Esophagus mucosa (tissue), 1 donor: ENCODE measurements at regions not wholly inside any gene's neighbourhood (a gene's known extent, or its start where the extent isn't known, plus 50 kb on each side); places are given as distances from the start of the nearest gene placed in this dataset.
"Not testable (repeated sequence)": the region's sequence is repeated elsewhere in the genome, so short reads cannot be mapped to it uniquely, and the experiment has no call there.

Experiments
- ATAC-seq: fragments of 200-7000 bp; cut with Tn5 transposase; one replicate; pipeline ENCODE4 v1.9.1; 2020
- donor health status: DM: yes; HTN: yes; CAD: no.

DNA sequence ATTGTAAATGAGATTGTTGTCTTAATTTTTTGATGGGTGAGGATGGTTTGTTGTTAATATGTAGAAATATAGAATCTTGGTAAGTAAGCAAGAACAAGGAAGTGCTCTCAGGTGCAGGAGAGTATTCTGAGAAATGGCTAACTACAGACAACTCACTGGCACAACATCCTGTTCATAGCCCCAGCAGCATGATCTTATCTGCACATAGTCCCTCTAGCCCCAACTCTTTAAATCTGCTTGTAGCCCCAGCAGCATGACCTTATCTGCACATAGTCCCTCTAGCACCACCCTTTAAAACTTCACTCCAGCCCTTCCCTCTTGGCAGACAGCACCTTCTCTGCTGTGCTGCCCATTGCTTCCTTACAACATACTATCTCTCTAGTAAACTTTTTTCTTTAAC is 1957.1 kb upstream of the ADGRL3 start:
- ATAC-seq: no peak

DNA sequence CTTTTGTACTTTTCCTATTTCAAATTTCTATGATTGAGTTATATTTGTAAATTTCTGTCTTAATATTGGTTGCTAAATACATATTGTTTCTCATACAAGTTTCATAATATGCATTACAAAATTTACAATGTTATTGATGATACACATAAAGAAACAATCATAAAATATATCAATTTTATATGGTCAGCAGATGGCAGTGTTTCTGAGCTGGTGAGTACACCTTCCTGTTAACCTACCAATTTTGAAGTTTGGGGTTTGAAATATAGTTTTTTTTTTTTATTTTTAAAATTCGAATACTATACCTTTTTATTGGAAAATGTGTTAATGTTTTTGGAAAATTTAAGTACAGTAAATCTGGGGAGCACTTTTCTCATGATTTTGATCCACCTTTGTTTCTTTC is 1953.1 kb upstream of the ADGRL3 start:
- no peak for ATAC-seq

DNA sequence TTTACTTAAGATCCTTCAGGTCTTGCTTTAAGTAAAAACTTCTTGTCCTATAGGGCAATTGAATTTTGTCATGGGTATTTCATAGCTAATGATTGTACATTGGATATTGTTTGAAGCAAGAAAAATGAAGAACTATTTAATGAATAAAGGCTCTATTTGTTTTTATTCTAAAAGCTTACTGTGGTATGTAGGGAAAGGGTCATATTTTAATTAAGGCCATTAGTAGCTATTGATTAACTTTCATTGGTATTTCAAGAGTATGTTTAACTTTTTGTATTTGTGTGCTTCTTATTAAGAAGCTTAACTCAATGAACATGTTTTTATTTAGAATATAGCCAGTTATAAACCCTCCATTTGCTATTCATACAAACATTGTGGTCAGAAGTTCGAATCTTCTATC is 1951.8 kb upstream of the ADGRL3 start:
- no peak for ATAC-seq

DNA sequence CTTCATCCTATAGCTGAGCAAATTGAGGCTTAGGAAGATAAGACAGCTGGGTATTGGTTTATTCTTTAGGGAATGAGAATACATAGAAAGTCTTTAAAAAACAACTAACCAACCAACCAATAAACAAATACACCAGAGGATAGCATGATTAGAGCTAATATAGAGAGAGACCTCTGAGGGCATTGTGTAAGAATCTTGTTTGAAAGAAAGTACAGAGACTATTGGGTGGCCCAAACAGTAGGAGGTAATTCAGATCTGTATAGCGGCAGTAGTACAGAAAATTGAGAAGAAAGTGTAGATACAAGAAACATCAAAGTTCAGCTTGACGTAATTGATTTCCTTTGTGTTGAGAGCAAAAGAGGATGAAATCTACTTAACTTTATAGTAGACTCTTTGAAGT is 1951.0 kb upstream of the ADGRL3 start:
- ATAC-seq: no peak

DNA sequence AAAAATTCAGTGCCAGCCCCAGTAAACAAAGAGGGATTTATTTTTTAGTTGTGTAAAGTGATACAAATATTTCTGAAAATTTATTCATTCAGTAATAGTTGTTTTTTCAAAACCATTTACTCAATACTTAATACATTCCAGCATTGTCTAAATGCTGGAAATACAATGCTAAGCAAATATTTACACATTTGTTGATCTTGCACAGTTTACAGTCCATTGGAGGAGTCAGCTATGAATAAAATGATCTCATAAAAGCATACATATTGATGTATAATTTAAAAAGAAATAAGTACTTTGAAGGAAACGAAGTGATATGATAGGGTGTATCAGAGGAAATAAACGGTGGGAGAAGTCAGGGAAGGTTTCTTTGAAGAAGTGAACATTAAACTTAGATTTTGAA is 1942.1 kb upstream of the ADGRL3 start:
- ATAC-seq: no peak

DNA sequence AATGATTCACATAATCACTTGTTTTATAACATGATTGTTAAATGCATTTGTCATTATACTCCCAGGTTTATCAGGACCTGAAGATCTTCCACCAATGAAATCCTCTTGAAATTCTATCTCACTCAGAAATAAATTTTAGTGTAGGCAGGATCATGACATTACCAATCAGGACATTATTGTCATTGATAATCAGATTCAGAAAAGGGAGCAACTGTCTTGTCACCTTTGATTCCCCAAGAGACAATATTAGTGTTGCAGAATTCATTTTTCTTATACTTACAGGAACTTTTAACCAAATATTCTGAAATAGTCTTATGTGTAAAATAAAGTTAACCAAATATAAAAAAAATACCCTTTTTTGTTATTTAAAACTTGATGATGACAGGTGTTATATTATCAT is 1892.5 kb upstream of the ADGRL3 start:
- no peak for ATAC-seq

DNA sequence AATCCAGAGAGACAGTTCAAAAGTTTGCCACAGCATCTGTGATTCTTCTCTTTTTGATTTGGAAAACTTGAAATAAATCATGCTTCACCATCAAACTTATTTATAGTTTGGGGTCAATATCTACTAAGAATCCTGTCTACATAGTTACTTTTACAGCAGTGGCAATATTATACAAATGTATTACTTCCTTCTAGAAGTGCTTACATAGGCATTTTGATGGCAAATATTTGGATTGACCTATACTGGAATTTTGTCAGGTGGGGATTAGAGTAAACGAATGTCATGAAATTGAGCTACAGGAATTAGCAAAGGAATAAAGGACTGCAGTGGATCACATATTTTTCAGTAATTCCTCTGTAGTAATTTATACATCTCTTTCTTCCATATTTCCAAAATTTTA is 1885.5 kb upstream of the ADGRL3 start:
- ATAC-seq: no peak

DNA sequence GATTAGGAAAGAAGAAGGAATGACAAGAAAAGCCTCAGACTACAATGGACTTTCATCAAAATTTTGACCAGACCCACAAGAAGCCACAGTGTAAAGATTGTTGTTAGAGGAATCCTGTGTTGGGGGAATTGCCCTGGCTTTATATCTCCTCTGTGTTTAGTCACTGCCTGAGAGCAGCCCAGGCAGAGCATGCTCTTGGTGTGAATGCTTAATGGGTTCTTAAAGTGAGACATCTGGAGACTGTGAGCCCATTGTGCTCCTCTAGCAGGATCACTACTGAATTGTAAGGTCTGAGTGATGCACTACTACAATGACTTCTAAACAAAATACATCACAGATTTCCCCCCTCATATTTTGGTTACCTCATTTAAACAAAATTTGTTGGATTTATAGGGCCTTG is 1860.5 kb upstream of the ADGRL3 start:
- no peak for ATAC-seq

DNA sequence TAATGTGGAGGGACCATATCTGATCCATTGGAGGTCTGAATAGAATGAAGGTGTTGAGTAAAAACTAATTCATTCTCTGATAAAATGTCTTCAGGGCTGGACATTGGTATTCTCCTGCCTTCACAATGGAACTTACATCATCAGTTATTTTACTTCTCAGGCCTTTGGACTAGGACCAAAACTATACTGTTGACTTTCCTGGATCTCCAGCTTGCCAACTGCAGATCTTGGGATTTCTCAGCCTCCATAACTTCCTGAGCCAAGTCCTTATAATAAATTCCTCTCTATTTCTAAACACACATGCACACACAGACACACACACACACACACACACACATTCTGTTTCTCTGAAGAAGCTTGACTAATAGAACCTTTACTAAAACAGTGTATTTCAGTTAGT is 1858.6 kb upstream of the ADGRL3 start:
- ATAC-seq: no peak

DNA sequence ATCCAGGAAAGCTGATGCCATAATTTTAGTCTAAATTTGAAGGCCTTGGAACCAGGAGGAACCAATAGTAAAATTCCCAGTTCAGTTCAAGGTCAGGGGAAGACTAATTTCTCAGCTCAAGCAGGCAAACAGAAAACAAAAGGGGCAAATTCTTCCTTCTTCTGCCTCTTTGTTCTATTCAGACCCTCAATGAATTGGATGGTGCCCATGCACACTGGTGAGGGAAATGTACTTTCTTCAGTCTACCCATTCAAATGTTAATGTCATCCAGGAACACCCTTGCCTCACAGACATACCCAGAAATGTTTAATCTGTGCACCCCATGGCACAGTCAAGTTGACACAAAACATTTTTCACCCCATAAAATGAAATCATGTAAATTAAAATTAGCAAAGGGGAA is 1851.2 kb upstream of the ADGRL3 start:
- ATAC-seq: no peak

DNA sequence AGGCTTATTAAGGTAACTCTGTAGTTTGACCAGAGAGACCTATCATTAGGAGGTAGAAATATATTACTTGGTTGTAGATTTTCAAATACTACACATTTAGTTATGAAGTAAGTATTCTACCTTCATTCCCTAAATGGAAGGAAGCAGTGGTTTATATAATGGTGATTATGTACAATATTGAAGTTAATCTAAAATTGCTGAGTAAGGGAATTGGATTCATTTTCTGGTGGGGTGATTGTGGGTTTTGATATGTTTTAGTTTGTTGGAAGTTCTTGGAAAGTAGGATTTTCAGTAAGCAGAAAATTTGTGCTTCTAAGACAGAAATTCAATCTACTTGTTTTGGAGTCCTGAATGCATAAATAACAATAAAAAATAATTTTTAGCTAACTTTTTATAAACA is 1830.9 kb upstream of the ADGRL3 start:
- no peak for ATAC-seq

DNA sequence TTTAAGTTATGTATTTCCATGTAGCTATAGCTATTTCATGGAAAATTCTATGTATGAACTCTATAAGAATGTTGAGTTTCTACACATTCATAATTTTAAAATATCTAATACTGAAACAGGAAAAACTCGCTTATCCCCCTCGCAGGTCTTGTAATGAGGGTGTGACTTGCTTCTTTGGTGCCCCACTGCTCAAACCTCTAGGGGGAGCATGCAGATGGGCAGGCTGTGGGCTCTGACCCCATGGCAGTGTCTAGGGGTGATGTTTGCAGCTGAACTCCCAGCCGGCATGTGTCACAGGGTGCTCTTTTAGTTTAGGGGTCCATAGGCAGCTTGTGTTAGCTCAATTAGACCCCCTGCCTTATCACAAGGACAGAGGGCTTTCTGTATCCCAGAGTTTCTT is 1825.7 kb upstream of the ADGRL3 start:
- ATAC-seq: no peak

DNA sequence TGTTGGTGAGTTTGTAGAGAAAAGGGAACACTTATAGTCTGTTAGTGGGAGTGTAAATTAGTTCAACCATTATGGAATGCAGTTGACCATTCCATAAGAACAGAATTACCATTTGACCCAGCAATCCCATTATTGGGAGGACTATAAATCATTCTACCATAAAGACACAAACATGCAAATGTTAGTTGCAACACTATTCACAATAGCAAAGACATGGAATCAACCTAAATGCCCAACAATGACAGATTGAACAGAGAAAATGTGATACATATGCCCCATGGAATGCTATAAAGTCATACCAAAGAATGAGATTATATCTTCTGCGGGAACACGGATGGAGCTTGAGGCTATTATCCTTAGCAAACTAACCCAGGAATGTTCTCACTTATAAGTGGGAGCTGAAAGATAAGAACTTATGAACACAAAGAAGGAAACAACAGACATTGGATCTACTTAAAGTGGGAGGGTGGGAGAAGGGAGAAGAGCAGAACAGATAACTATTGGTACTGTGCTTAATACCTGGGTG is 1819.2 kb upstream of the ADGRL3 start:
- ATAC-seq: no peak

DNA sequence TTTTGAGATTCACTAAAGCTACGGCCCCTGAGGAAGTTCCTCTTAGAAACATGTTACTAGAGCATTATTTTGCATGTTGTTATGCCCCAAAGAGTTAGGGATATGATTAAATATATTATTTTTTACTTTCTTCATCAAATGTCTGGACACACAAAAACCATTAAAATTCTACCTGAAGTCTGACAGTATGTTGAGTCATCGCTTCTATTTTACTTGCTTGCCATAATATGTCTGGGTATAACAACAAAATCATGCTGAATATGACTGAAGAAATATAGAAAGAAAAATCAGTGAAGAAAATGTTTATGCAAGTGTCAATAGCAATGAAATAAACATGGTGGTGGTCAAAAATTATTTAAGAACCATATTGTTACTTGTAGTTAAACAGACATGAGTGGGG is 1818.5 kb upstream of the ADGRL3 start:
- ATAC-seq: no peak

DNA sequence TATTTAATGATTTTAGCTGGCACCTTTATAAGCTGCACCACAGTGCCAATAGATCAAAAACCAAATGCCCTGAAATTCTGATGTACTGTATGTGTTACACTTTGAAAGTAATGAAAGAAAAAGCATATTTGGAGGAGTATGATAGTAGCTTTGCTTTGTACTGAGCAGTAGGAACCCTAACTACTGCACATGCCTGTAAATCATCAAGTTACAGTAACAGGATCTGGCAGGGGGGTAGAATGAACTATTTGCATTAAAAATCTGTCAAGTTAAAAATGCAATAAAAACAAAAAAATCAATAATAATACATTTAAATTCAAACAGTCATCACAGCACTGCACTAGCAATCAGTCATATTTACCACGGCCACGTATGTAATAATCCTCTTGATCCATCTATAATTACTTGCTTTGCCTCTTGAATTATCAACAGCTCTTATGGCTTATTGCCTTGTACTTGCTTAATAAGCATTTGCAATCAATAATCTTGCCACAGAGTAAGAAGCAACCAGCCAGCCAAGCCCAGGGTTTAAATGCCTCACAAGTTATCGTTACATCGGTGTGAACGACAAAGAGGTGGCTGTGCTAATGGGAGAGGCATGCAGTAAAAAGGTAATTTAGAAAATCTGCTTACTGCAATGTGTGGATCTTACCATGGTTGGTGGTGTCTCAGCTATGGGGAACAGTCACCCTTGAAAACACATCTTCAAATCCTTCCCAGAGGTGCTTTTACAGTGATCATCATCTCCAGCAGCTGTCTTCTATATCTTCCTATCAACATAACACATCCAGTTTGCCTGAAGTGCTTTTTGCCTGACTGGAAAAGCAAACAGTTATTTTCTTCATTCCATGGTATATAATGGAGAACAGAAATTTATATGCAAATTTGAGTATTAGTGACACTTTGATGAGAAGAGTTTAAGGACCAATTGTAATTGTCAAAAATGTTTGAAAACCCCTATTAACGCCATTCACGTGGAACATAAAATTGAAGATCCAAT is 1812.1 kb upstream of the ADGRL3 start:
- ATAC-seq: no peak

DNA sequence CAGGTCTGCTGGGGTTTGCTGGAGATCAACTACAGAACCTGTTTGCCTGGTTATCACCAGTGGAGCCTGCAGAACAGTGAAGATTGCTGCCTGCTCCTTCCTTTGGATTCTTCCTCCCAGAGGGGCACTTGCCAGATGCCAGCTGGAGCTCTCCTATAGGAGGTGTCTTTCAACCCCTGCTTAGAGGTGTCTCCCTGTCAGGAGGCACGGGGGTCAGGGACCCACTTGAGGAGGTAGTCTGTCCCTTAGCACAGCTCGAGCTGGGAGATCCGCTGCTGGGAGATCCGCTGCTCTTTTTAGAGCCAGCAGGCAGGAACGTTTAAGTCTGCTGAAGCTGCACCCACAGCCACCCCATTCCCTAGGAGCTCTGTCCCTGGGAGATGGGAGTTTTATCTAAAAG is 1806.3 kb upstream of the ADGRL3 start:
- no peak for ATAC-seq

DNA sequence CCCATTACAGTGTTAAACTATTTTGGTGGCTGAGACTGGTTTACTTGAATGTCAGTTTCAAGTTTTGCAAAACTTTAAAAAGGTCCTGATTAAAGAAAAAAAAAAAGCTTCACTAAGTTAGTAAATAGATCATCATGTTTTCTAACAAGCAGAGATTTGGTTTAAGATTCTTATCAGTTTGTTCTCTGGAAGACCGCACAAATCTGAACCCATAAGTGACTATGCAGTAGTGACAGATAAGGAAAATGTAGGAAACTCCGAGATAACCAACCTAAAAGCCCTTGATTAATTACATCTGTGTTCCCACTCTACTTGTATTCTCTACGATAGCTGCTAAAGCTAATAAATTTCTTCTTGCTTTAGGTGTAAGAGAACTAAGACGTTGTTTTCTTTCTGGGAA is 1799.8 kb upstream of the ADGRL3 start:
- no peak for ATAC-seq

DNA sequence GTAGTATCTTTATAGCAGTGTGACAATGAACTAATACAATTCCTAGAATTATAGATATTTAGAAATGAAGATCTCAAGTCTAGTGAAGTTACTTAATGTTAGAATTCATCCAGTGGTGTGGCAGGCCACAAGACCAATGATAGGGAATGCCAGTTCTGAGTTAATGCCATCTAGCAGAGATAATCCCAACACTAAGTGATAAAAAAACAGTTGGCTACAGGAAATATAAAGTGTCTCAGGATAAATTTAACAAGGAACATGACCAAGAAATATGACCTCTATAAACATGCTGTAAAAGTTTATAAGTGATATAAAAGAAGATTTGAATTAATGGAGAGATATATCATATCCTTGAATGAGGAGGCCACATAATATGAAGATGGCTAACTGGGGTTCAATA is 1790.5 kb upstream of the ADGRL3 start:
- no peak for ATAC-seq

DNA sequence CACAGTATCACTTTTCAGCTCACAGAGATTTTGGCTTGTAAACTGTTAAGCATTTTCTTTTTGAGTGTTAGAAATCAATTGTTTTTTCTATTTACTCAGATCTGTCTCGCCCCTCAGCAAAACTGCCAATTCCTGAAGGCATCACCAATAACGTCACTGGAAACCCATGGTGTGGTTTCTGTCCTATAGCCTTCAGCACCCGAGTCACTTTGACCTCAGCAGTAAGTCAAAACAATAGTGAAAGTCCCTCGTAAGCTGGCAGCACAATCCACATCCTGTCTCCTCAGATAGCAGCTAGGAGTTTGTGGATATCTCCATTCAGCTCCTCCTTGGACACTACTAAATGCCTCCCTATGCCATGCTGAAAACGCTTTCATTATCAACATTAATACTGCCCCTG is 1787.4 kb upstream of the ADGRL3 start:
- no peak for ATAC-seq

DNA sequence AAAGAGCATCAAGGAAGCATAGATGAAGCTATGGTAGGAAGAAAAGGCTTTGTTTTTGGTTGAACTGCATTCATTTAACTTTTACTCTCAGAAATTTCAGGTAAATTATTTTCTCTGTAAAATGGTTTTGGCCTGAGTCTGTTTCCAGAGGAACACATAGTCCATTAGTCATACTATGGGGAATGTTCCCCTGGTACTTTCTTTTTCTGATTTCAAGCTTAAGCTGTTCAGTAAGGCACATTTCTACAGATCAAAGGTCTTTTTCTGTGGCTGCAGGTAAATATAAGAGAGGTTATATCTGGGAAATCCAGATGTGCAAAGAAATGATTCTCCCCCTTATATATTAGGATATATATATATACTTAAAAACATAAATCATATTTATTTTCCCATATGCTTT is 1744.4 kb upstream of the ADGRL3 start:
- no peak for ATAC-seq

DNA sequence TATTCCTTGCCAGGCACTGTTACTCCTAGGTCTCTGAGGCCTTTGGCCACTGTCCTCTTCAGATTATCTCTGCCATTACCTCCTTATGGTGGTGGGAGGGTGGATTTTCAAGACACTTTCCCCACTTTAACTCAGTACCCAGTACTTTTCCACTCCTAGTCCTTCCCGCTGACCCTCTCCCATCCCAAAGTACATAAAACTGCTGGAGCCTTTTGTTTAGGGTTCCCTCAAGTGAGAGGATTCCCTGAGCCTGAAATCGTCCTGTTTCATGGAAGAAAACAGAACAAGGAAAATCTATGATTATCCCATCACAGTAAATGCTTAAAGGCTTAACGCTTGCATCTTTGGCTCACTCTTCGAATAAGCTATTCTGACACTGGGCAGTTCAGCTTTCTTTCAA is 1742.5 kb upstream of the ADGRL3 start:
- ATAC-seq: no peak

DNA sequence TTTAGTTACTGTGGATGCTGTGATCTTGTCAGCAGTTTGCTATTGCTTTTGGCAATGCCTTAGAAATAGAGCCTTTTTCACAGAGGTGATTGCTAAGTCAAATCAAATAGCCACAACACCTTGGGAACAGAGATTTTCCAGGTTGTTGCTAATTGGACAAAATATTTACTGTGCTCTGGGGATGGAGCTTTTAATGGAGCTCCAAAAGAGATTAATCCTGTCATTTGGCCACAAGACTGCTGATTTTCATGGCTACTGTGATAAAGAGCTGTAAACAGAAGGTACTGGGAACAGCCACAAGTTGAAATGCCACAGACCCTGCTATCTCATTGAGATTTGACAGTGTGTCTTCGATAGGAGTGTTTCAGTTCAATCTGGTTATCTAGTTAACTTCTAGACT is 1715.2 kb upstream of the ADGRL3 start:
- no peak for ATAC-seq

DNA sequence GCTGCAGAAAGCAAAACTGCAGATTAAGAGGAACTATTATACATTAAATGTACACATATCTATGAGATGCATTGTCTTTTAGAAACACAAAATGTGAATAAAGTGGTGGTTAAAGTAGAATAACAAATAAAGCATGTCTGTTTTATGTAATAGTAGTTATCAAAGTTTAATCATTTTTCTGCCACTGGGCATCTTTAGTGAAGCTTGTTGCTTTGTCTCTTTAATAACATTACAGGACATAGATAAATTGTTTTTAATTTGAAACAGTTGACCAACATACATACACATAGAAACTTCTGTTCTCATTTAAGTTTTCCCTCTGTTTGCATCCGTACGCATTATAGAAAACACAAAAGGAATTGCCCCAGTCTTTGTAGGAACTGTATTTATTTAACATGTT is 1700.0 kb upstream of the ADGRL3 start:
- ATAC-seq: no peak

DNA sequence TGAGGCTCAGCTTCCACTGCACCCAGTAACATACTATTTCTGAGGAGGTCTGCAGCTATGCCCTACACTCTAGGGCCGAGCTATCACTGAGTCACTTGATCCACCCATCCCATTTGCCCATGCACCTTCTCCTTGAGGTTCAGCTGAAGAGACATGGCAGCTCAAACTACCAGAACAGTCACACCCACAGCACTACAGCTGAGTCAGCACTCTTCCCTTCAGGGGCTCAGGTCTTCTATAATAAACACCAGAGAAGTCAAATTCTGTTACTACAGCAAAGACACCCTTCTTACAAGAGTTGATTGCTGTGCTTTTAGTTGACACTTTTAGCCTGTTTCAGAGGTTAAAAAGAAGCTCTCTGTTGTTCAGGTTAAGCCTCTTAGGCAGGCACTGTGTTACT is 1696.4 kb upstream of the ADGRL3 start:
- no peak for ATAC-seq

DNA sequence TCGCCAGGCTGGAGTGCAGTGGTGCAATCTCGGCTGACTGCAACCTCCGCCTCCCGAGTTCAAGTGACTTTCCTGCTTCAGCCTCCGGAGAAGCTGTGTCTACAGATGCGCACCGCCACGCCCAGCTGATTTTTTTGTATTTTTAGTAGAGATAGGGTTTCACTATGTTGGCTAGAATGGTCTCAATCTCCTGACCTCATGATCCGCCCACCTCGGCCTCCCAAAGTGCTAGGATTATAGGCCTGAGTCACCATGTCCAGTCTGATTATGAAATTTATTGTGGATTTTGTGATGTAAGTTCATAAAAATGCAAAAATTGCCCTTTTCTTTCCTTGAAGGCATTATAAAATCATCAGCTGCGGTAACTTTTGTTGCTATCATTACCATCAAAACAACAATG is 1688.3 kb upstream of the ADGRL3 start:
- not testable (repeated sequence) for ATAC-seq
